HepG2 (cell line): ENCODE measurements at regions not wholly inside any gene's neighbourhood (a gene's known extent, or its start where the extent isn't known, plus 50 kb on each side); places are given as distances from the start of the nearest gene placed in this dataset.

Source experiments
- ATAC-seq: fragments of 200-7000 bp; cut with Tn5 transposase; 3 replicates; pipeline ENCODE4 v1.9.1; 2020; ENCODE audit warnings: mild to moderate bottlenecking, moderate library complexity
- BruUV-seq: library from RNA; stranded (reverse); fragments of 400-500 nt; replicated peaks from 2 replicates; lab custom pipeline; 2021; lab: Mats Ljungman, UMichigan
- CTCF ChIA-PET: fragments of 300-600 bp; formaldehyde crosslinking; extraction: SDS; loops from one replicate; lab custom pipeline; 2021; ENCODE audit warnings: low total read pairs, inconsistent platforms, low intra/inter-chr PET ratio; lab: Yijun Ruan, JAX
- POLR2A ChIA-PET: fragments of 350-600 bp; sonication (Branson Sonifier 250); formaldehyde crosslinking; loops from one replicate; lab custom pipeline; 2020; ENCODE audit warnings: antibody characterized with exemption, inconsistent platforms; lab: Yijun Ruan, JAX
- DNase-seq: peaks from one replicate; pipeline ENCODE4 v3.0.0-alpha.2; 2015; ENCODE audit warnings: low spot score
- FAIRE-seq: peaks from 3 replicates; lab custom pipeline; 2011; peaks lifted over from hg19 to GRCh38; lab: Jason Lieb, UNC
- H2AFZ ChIP-seq: one replicate; pipeline ENCODE4 v1.6.1; 2011; ENCODE audit warnings: low read length, inconsistent platforms
- H3K27ac ChIP-seq: fragments of 300-600 bp; 3 replicates; pipeline ENCODE4 v1.8.0; 2011; ENCODE audit warnings: mixed run types, mild to moderate bottlenecking, mixed read lengths, low read length, inconsistent platforms; ENCODE audit not compliant: insufficient read depth; ENCODE audit errors: extremely low read length
- H3K27me3 ChIP-seq, 2 experiments: fragments of 200-600 bp in 1 of 2; 2 replicates in 1 of 2; 3 replicates in 1 of 2; pipeline versions ENCODE4 v1.6.0 to v1.8.0; 2011; ENCODE audit warnings: low read length in 2 of 2, mild to moderate bottlenecking in 2 of 2, moderate library complexity in 2 of 2, inconsistent platforms in 1 of 2; ENCODE audit not compliant: insufficient read depth in 2 of 2, control insufficient read depth in 1 of 2
- H3K36me3 ChIP-seq, 2 experiments: fragments of 200-600 bp in 1 of 2; replicated peaks in 1 of 2; 2 replicates in 1 of 2; 3 replicates in 1 of 2; pipeline versions ENCODE4 v1.5.1 to v1.8.0; 2011; ENCODE audit warnings: low read length in 2 of 2, inconsistent platforms in 1 of 2; ENCODE audit not compliant: insufficient read depth in 2 of 2, control insufficient read depth in 1 of 2
- H3K4me1 ChIP-seq: 2 replicates; pipeline ENCODE4 v1.5.1; 2012; ENCODE audit warnings: low read length, inconsistent platforms; ENCODE audit not compliant: insufficient read depth
- H3K4me2 ChIP-seq: 2 replicates; pipeline ENCODE4 v1.6.0; 2011; ENCODE audit warnings: low read depth, low read length, inconsistent platforms
- H3K4me3 ChIP-seq, 3 experiments: fragments of 200-600 bp in 1 of 3; sonication (generic), shearing (Covaris generic) in 1 of 3; replicated peaks in 1 of 3; 2 replicates each; pipeline ENCODE4 v1.5.1; 2011 to 2016; ENCODE audit warnings: low read length in 3 of 3, inconsistent platforms in 2 of 3, low read depth in 2 of 3, mild to moderate bottlenecking in 2 of 3, control low read depth in 1 of 3, mixed read lengths in 1 of 3; ENCODE audit not compliant: insufficient read depth in 1 of 3
- H3K79me2 ChIP-seq: one replicate; pipeline ENCODE4 v1.6.1; 2011; ENCODE audit warnings: low read length, inconsistent platforms; ENCODE audit not compliant: insufficient read depth
- H3K9ac ChIP-seq: 2 replicates; pipeline ENCODE4 v1.6.0; 2011; ENCODE audit warnings: mild to moderate bottlenecking, low read depth, low read length, inconsistent platforms; ENCODE audit not compliant: insufficient read depth
- H3K9me3 ChIP-seq: 2 replicates; pipeline ENCODE4 v1.5.1; 2012; ENCODE audit warnings: mild to moderate bottlenecking, low read length
- H4K20me1 ChIP-seq: 2 replicates; pipeline ENCODE4 v1.6.0; 2011; ENCODE audit warnings: inconsistent platforms, mild to moderate bottlenecking, low read length, moderate library complexity; ENCODE audit not compliant: insufficient read depth
- CEBPB ChIP-seq: IDR thresholded peaks from 2 replicates; pipeline ENCODE4 v1.6.1; 2011; ENCODE audit warnings: low read depth, low read length, improper control_type of control experiment, borderline replicate concordance
- FOSL1 ChIP-seq: sonication (generic); formaldehyde crosslinking; IDR thresholded peaks from 2 replicates; pipeline ENCODE4 v1.9.0; 2021; ENCODE audit warnings: missing genetic modification reagents, borderline replicate concordance
- HDAC1 ChIP-seq: sonication (generic); formaldehyde crosslinking; IDR thresholded peaks from 2 replicates; pipeline ENCODE4 v1.5.1; 2020; ENCODE audit warnings: mild to moderate bottlenecking, missing genetic modification reagents
- USF2 ChIP-seq, 2 experiments: sonication (generic) in 1 of 2; formaldehyde crosslinking in 1 of 2; IDR thresholded peaks; 2 replicates each; pipeline versions ENCODE4 v1.5.1 to v1.6.1; 2011 to 2020; ENCODE audit warnings: borderline replicate concordance in 1 of 2, low read depth in 1 of 2, low read length in 1 of 2, mild to moderate bottlenecking in 1 of 2, missing genetic modification reagents in 1 of 2, moderate library complexity in 1 of 2
- ZBTB4 ChIP-seq: sonication (generic); formaldehyde crosslinking; IDR thresholded peaks from 2 replicates; pipeline ENCODE4 v1.4.0; 2020; ENCODE audit warnings: missing genetic modification reagents, mild to moderate bottlenecking, borderline replicate concordance
- ZNF780A ChIP-seq: sonication (generic); formaldehyde crosslinking; IDR thresholded peaks from 2 replicates; pipeline ENCODE4 v1.8.0; 2022; ENCODE audit warnings: mild to moderate bottlenecking, missing genetic modification reagents, moderate library complexity
- WGBS: methylation state at CpG from one replicate; pipeline ENCODE4 v1.1.6; 2017; ENCODE audit warnings: low lambda C conversion rate; 5-methylcytosine and 5-hydroxymethylcytosine counted together
- in situ Hi-C: cut with HindIII; loops from 2 replicates; pipeline ENCODE4 v1.10.0; 2017; ENCODE audit warnings: low pct_unique_long_range_greater_than_20kb; ENCODE audit not compliant: extremely low pct_ligation_motif_present
- intact Hi-C: fragments of 100-400 bp; cut with micrococcal nuclease; formaldehyde crosslinking; loops from one replicate; pipeline ENCODE4 v1.10.0; 2022; ENCODE audit not compliant: unreplicated experiment
- TF ChIP-seq, protein P1 (sequence below): sonication (generic); formaldehyde crosslinking; IDR thresholded peaks from 2 replicates; pipeline ENCODE4 v1.4.0; 2020; ENCODE audit warnings: mild to moderate bottlenecking, missing genetic modification reagents
- TF ChIP-seq, protein P2 (sequence below): IDR thresholded peaks from 2 replicates; pipeline ENCODE4 v1.6.1; 2016; ENCODE audit warnings: missing compliant biosample characterization, missing genetic modification reagents, borderline replicate concordance
- TF ChIP-seq, protein P3 (sequence below): sonication (generic); formaldehyde crosslinking; IDR thresholded peaks from 2 replicates; pipeline ENCODE4 v1.5.0; 2020; ENCODE audit warnings: missing genetic modification reagents

DNA sequence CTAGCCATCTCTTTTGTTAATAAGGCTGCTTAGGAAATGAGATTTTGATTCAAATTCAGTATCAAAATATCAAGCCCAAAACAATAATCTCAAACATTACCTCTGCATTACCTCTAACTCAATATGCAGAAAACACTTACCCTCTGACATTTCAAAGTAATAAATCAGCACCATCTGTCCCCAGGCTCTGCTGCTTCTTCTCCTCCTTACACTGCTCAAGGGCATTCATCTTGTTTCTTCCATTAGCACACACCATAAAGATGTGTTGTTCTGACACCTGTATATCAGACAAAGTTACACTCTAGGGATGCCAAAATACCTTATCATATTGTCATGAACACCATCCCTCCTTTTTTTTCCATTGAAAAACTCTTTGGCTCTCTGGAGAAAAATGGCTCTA, 1630.3 kb downstream of the RPA4 start (continued):
- TF ChIP-seq, protein P1, sequence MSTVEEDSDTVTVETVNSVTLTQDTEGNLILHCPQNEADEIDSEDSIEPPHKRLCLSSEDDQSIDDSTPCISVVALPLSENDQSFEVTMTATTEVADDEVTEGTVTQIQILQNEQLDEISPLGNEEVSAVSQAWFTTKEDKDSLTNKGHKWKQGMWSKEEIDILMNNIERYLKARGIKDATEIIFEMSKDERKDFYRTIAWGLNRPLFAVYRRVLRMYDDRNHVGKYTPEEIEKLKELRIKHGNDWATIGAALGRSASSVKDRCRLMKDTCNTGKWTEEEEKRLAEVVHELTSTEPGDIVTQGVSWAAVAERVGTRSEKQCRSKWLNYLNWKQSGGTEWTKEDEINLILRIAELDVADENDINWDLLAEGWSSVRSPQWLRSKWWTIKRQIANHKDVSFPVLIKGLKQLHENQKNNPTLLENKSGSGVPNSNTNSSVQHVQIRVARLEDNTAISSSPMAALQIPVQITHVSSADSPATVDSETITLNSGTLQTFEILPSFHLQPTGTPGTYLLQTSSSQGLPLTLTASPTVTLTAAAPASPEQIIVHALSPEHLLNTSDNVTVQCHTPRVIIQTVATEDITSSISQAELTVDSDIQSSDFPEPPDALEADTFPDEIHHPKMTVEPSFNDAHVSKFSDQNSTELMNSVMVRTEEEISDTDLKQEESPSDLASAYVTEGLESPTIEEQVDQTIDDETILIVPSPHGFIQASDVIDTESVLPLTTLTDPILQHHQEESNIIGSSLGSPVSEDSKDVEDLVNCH = no peak
- TF ChIP-seq, protein P2, sequence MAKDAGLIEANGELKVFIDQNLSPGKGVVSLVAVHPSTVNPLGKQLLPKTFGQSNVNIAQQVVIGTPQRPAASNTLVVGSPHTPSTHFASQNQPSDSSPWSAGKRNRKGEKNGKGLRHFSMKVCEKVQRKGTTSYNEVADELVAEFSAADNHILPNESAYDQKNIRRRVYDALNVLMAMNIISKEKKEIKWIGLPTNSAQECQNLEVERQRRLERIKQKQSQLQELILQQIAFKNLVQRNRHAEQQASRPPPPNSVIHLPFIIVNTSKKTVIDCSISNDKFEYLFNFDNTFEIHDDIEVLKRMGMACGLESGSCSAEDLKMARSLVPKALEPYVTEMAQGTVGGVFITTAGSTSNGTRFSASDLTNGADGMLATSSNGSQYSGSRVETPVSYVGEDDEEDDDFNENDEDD (CRISPR knock-in tag) = no peak
- TF ChIP-seq USF2 (IDR thresholded peaks at IDR 0.05; ENCODE audit: low read depth, low read length) = no peak
- TF ChIP-seq USF2 (CRISPR knock-in tag; IDR thresholded peaks at IDR 0.05; ENCODE audit: borderline replicate concordance) = no peak

DNA sequence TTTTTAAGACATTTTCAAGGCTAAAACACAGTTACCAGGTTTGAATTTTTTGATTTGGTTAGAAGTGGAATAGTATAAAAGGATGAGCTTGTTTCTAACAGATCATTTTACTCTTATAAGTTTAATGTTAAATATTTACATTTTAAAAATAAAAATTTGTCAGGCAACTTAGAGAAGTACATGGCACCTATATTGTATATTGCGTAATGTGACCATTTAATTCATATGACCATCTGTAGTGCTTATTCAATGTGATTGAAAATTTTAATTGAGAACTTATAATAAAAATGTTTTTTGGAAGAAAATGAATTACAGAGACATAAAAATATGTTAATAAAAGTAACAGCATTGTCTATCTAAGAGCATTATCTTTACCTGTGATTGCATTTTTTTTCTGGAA, 1632.4 kb downstream of the RPA4 start:
- ChIA-PET POLR2A (no interaction called here), CTCF (no interaction called here)
- ATAC-seq (no peak), DNase-seq (no peak), FAIRE-seq (no peak)
- in situ Hi-C loops = no loop called here
- Histone ChIP-seq H3K27me3 (no peaks in the 10 kb centered on the region), H2AFZ (no peak overlapping the region), H3K4me3 (no peak overlapping the region), H3K4me1 (no peaks in the 10 kb centered on the region), H3K9ac (no peak overlapping the region), H3K9me3 (no peaks in the 10 kb centered on the region), H3K79me2 (no peaks in the 10 kb centered on the region), H4K20me1 (no peaks in the 10 kb centered on the region), H3K27ac (no peak overlapping the region), H3K4me2 (no peak overlapping the region), H3K36me3 (no peaks in the 10 kb centered on the region)
- intact Hi-C loops = no loop called here
- no peak for TF ChIP-seq FOSL1
- TF ChIP-seq, protein P3, sequence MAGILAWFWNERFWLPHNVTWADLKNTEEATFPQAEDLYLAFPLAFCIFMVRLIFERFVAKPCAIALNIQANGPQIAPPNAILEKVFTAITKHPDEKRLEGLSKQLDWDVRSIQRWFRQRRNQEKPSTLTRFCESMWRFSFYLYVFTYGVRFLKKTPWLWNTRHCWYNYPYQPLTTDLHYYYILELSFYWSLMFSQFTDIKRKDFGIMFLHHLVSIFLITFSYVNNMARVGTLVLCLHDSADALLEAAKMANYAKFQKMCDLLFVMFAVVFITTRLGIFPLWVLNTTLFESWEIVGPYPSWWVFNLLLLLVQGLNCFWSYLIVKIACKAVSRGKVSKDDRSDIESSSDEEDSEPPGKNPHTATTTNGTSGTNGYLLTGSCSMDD (CRISPR knock-in tag) = no peak
- no peak for TF ChIP-seq HDAC1 (CRISPR knock-in tag)
- TF ChIP-seq ZNF780A (CRISPR knock-in tag) = no peak
- TF ChIP-seq ZBTB4 (CRISPR knock-in tag) = no peak
- peak; percentile 32; the same call in 1 of the 2 replicates for TF ChIP-seq CEBPB
- no TSS peak for BruUV-seq
- WGBS = 90% methylated on average over 1 of the region's 1 CpG
